GM10266 (cell line): ENCODE measurements at regions not wholly inside any gene's neighbourhood (a gene's known extent, or its start where the extent isn't known, plus 50 kb on each side); places are given as distances from the start of the nearest gene placed in this dataset.

Experiments used
- DNase-seq: peaks from one replicate; pipeline ENCODE4 v3.0.0; 2012; ENCODE audit errors: extremely low spot score
- TF ChIP-seq, protein P1 (sequence below): IDR thresholded peaks from 2 replicates; pipeline ENCODE4 v1.5.1; 2012; ENCODE audit warnings: mild to moderate bottlenecking, low read depth; ENCODE audit not compliant: control insufficient read depth, insufficient read depth; ENCODE audit errors: missing control alignments

DNA sequence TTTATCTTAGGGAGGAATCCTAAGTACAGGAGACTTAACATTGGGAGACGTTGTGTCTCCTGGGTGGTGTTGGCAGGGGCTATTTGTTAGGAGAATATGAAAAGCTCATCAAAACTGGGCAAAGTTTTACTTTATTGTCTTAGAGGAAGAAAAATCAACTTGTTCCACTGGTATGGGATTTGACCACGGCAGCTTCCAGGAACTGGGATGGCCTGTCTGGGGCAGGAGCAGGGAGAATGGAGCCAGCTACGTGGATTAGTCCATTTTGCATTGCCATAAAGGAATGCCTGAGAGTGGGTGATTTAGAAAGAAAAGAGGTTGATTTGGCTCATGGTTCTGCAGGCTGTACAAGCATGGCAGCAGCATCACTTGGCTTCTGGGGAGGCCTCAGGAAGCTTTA, 198.4 kb downstream of the ADAMTS15 start:
- no peak for DNase-seq
- TF ChIP-seq, protein P1, sequence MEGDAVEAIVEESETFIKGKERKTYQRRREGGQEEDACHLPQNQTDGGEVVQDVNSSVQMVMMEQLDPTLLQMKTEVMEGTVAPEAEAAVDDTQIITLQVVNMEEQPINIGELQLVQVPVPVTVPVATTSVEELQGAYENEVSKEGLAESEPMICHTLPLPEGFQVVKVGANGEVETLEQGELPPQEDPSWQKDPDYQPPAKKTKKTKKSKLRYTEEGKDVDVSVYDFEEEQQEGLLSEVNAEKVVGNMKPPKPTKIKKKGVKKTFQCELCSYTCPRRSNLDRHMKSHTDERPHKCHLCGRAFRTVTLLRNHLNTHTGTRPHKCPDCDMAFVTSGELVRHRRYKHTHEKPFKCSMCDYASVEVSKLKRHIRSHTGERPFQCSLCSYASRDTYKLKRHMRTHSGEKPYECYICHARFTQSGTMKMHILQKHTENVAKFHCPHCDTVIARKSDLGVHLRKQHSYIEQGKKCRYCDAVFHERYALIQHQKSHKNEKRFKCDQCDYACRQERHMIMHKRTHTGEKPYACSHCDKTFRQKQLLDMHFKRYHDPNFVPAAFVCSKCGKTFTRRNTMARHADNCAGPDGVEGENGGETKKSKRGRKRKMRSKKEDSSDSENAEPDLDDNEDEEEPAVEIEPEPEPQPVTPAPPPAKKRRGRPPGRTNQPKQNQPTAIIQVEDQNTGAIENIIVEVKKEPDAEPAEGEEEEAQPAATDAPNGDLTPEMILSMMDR, result no peak

DNA sequence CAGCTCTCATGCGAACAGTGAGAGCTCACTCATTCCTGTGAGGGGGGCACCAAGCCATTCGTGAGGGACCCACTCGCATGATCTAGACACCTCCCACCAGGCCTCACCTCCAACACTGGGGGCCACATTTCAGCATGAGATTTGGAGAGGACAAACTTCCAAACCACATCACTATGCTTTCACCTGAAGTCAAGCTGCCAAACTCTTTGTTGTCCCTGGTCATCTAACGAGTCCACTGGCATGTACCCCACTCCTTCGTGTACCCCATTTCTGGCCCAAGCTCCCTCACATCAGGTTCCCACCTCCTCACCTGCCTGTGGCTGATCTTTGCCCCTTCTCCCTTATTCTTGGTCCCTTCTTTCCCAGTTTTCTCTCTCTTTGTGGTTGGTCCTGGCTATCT, 198.9 kb downstream of the ADAMTS15 start:
- DNase-seq, result no peak
- TF ChIP-seq, protein P1, result no peak

- no peak for DNase-seq
Observed at GRCh38 chr11:130649801-130650200, 201.4 kb downstream of the ADAMTS15 start.

GRCh38 chr11:130650456-130651030, 202.1 kb downstream of the ADAMTS15 start:
- TF ChIP-seq, protein P1, result no peak
- DNase-seq, result no peak

More at GRCh38 chr11:130649801-130650200, 201.4 kb downstream of the ADAMTS15 start:
- TF ChIP-seq, protein P1, result no peak

GRCh38 chr11:130651066-130651855, 202.8 kb downstream of the ADAMTS15 start:
- no peak for DNase-seq
- TF ChIP-seq, protein P1, result no peak

GRCh38 chr11:130652671-130653335, 204.4 kb downstream of the ADAMTS15 start:
- no peak for DNase-seq
- TF ChIP-seq, protein P1, result no peak
